HG02588 (cell line): ENCODE measurements at regions not wholly inside any gene's neighbourhood (a gene's known extent, or its start where the extent isn't known, plus 50 kb on each side); places are given as distances from the start of the nearest gene placed in this dataset.

Experiments
- ATAC-seq: cut with Tn5 transposase; IDR thresholded peaks from one replicate; pipeline ENCODE4 v1.9.1; 2021; ENCODE audit warnings: mild to moderate bottlenecking, moderate library complexity; ENCODE audit not compliant: unreplicated experiment

DNA sequence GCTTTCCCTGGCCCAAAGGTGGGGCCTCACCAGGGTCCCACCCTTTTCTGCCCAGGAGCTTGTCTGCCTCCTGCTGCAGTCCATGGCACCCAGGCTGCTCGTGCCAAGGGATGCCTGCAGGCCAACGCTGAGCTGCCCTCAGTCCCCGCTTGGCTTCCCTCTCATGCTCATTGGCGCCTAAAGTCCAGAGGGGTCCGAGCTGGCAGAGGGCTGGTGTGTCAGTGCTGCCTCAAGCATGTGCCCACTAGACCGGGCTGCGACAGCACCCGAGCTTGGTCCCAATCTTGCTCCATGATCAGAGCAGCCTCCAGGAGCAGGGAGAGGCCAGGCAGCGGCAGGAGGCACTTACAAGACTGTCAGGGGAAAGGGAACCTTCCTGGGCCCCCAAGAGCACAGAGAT lies 287.0 kb downstream of the ICOS start:
- no peak for ATAC-seq

DNA sequence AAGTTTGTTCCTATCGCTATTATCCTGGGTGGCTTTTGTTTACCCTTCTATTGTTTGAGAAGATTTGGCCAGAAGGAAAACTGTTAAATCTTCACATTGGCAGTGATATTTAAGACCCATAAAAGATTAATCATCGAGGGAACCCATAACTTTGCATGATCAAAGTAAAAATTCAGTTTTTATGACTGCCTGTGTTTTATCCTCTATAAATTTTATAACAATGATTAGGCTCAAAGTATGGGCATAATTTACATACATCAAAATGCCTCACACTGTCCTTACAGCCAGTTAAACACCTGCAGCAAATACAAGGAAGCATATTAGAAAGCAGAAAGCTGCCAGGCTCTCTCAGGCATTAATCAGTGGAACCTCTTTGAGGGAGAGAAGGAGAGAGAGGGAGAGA lies 289.1 kb downstream of the ICOS start:
- ATAC-seq: no peak

DNA sequence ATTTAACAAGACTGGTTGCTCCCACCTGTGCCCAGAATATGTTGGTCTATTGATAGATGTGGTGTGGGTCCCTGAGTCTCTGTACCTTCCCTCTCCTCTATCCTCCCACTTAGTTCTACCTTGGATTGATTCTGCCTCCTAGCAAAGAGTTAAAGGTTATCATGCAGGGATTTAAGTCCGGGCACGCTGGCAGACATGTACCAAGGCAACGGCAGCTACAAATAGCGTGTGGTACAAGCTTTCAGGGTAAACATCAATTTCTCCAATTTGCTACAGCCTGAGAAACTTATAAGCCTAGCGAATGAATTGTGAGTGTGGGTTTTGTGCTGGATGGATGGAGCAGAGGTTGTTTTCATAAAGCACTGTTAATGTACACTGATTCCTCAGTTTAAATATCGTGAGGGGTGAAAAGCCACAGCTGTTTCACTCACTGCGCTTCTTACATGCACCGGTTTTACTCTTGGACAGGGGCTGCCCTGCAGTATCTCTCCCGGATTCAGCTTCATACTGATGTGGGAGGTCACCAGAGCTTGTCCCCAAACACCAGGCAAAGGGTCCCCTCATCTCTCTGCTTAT lies 289.8 kb downstream of the ICOS start:
- ATAC-seq: no peak

- ATAC-seq: no peak
These were observed 291.8 kb downstream of the ICOS start for GRCh38 chr2:204228169-204228886.

- ATAC-seq: no peak
These were observed 297.7 kb downstream of the ICOS start for GRCh38 chr2:204234248-204234647.

- ATAC-seq: no peak
These were observed 298.3 kb downstream of the ICOS start for GRCh38 chr2:204234879-204235278.

DNA sequence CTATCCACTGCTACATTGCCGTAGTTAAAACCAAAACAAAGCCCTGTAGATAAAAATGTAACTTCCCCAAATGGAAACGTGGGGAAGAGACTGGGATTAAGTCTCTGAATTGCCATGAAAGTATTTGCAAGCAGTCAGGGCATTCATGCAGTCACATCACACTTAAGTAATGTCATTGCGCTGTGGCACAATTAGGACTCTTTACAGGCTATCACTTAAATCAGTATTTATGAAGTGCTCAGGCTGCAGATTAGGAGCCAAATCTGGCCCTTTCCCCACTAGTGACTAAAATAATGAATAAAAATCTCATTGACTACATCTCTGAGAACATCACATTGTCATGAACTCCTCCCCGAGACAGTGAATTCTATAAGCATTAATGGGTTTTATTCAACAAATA lies 300.9 kb downstream of the ICOS start:
- ATAC-seq: no peak

GRCh38 chr2:204239411-204240165 lies 303.0 kb downstream of the ICOS start:
- ATAC-seq: no peak

GRCh38 chr2:204240961-204241360 lies 304.3 kb upstream of the PARD3B start:
- ATAC-seq: no peak

DNA sequence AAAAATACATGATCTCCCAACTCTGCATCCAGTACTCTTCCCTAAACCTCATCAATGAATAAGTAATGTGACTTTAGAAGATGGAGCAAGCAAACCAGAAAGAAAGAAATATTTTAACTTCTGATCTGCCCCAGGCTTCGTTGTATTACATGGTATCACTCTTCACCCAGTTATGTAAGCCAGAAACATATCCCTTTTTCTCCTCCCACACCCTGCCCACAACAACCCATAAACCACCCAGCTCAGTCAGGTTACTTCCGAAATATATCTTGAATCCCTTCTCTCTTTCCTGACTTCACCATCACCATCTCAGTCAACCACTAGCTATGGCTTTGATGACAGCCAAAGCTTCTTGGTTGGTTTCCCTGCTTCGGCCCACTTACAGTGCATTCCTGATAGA lies 295.8 kb upstream of the PARD3B start:
- no peak for ATAC-seq

GRCh38 chr2:204250692-204251091 lies 294.6 kb upstream of the PARD3B start:
- ATAC-seq: no peak

DNA sequence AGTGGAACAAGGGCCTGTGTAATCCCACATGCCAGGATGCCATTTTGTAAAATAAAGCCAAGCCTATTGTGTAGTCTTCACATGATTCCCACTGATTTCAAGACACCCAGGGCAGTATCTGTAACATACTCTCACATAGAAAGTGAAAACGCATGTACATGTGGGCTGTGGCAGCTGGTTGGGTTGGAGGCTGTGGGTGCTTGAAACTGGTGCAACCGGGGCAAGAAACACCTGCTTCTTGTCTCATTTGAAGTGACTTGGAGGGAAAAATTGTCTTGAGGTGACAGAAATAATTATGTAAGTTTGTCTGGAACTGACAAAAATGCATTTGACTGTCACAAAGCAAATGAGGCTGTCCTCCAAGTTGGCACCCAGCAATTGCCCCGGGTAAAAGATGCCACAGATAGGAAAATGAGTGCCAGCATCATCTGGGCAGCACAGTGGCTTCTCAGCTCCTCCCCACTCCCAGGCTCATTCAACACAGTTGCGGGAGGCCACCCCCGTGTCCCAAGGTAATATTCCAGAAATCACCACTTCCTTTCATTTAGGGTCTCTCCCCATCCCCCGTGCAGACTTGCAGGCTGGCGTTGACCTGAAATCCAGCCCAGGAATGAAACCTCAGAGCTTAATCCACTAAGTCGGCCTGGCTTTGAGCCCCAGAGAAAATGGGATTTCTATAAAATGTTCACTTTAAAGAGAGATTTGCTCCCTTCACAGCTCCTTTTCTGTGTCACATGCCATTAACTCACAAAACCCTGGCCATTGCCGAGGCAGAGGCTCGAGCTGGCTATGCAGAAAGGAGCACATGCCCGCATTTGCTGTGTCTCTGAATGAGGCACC lies 293.9 kb upstream of the PARD3B start:
- no peak for ATAC-seq

- no peak for ATAC-seq
These were observed 293.3 kb upstream of the PARD3B start for GRCh38 chr2:204251998-204252376.

DNA sequence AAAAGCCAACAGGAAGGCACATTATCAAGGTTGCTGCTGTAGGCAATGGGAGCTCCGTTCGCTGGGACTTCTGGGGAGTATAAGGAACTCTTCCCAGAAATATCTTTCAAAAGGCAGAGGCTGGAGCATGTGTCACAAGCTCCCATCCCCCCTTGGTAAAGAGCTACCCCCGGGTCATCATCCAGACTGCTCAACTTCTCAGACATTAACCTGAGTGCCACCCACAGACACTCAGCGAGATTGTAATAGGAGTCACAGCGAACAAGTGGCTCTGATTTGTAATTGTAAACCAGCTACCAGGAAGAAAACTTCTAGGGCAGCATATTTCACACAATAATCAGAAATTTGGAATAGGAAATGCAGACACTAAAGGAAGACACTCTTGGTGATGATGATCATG lies 290.2 kb upstream of the PARD3B start:
- no peak for ATAC-seq

DNA sequence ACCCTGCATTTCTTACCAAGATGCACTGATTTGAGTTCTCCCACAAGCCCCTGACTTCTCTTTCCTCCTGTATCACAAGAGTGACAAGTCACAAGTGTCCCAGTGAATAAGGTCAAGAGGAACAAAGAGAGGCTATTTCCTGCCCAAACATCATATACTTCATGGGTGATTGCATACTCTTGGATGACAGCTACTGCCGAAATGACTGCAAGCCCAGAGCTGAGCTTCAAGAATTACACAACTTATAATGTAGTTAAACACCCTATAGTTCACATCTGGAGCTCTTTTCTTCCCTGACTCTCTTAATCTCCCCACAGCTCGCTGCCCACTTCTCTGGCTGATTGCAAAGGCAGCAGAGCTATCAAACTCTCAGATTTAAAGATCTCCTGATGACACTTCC lies 289.7 kb upstream of the PARD3B start:
- ATAC-seq: no peak

GRCh38 chr2:204257781-204258180 lies 287.5 kb upstream of the PARD3B start:
- ATAC-seq: no peak

GRCh38 chr2:204258890-204259289 lies 286.4 kb upstream of the PARD3B start:
- ATAC-seq: no peak

- no peak for ATAC-seq
These were observed 285.0 kb upstream of the PARD3B start for GRCh38 chr2:204260162-204260877.

- no peak for ATAC-seq
These were observed 284.4 kb upstream of the PARD3B start for GRCh38 chr2:204260901-204261300.

- no peak for ATAC-seq
These were observed 283.4 kb upstream of the PARD3B start for GRCh38 chr2:204261846-204262245.

GRCh38 chr2:204264085-204264553 lies 281.2 kb upstream of the PARD3B start:
- ATAC-seq: no peak
